Loucy (cell line): ENCODE measurements at regions not wholly inside any gene's neighbourhood (a gene's known extent, or its start where the extent isn't known, plus 50 kb on each side); places are given as distances from the start of the nearest gene placed in this dataset.

Experiments
- H2AFZ ChIP-seq: fragments of 200-600 bp; sonication (generic); 2 replicates; pipeline ENCODE4 v1.6.0; 2016; ENCODE audit warnings: antibody characterized with exemption, mild to moderate bottlenecking, low read length, moderate library complexity
- H3F3A ChIP-seq: fragments of 200-600 bp; 2 replicates; pipeline ENCODE4 v1.6.0; 2016; ENCODE audit warnings: antibody characterized with exemption, low read depth, mild to moderate bottlenecking
- H3K27me3 ChIP-seq: fragments of 200-600 bp; sonication (generic); 2 replicates; pipeline ENCODE4 v1.6.1; 2014; ENCODE audit warnings: low read length, mild to moderate bottlenecking; ENCODE audit not compliant: insufficient read depth, poor library complexity, severe bottlenecking
- H3K36me3 ChIP-seq: fragments of 200-600 bp; sonication (generic); 2 replicates; pipeline ENCODE4 v1.6.1; 2016; ENCODE audit warnings: low read length; ENCODE audit not compliant: insufficient read depth
- H3K4me1 ChIP-seq: fragments of 200-600 bp; sonication (generic); 2 replicates; pipeline ENCODE4 v1.5.1; 2014; ENCODE audit warnings: low read length, mild to moderate bottlenecking; ENCODE audit not compliant: insufficient read depth, poor library complexity, severe bottlenecking
- H3K4me2 ChIP-seq: fragments of 200-600 bp; sonication (generic); 2 replicates; pipeline ENCODE4 v1.6.0; 2014; ENCODE audit warnings: antibody characterized with exemption, low read length, low read depth, mild to moderate bottlenecking; ENCODE audit not compliant: poor library complexity, severe bottlenecking
- H3K4me3 ChIP-seq: fragments of 200-600 bp; sonication (generic); 2 replicates; pipeline ENCODE4 v1.5.1; 2014; ENCODE audit warnings: low read length, mild to moderate bottlenecking, mixed read lengths; ENCODE audit not compliant: poor library complexity, severe bottlenecking
- H3K79me2 ChIP-seq: fragments of 200-600 bp; sonication (generic); 2 replicates; pipeline ENCODE4 v1.6.1; 2014; ENCODE audit warnings: low read length; ENCODE audit not compliant: insufficient read depth
- H3K9ac ChIP-seq: fragments of 200-600 bp; sonication (generic); 2 replicates; pipeline ENCODE4 v1.6.0; 2014; ENCODE audit warnings: mild to moderate bottlenecking, low read depth, low read length, moderate library complexity; ENCODE audit not compliant: poor library complexity, severe bottlenecking
- H3K9me2 ChIP-seq: fragments of 200-600 bp; sonication (generic); replicated peaks from 2 replicates; pipeline ENCODE4 v1.6.1; 2016; ENCODE audit warnings: low read depth, low read length, mixed read lengths
- H3K9me3 ChIP-seq: fragments of 200-600 bp; sonication (generic); 2 replicates; pipeline ENCODE4 v1.6.1; 2014; ENCODE audit warnings: mild to moderate bottlenecking, antibody characterized with exemption, low read length, low read depth; ENCODE audit not compliant: insufficient read depth
- H4K20me1 ChIP-seq: fragments of 200-600 bp; sonication (generic); 2 replicates; pipeline ENCODE4 v1.6.0; 2014; ENCODE audit warnings: antibody characterized with exemption, low read length, mild to moderate bottlenecking; ENCODE audit not compliant: insufficient read depth, poor library complexity, severe bottlenecking
- CTCF ChIP-seq: fragments of 200-600 bp; sonication (generic); conservative IDR thresholded peaks from 2 replicates; pipeline ENCODE4 v1.5.1; 2014; ENCODE audit warnings: mild to moderate bottlenecking, antibody characterized with exemption, low read length
- EZH2phosphoT487 ChIP-seq: fragments of 200-600 bp; IDR thresholded peaks from 2 replicates; pipeline ENCODE4 v1.6.1; 2018; ENCODE audit warnings: antibody characterized with exemption, mild to moderate bottlenecking, moderate library complexity, borderline replicate concordance

- Histone ChIP-seq H4K20me1 (no peaks in the 10 kb centered on the region), H3K9me3 (no peaks in the 10 kb centered on the region), H2AFZ (no peak overlapping the region), H3K36me3 (no peaks in the 10 kb centered on the region), H3K4me3 (no peak overlapping the region), H3K79me2 (no peaks in the 10 kb centered on the region), H3K9ac (no peak overlapping the region), H3K27me3 (no peaks in the 10 kb centered on the region), H3K4me2 (no peak overlapping the region), H3F3A (no peaks in the 10 kb centered on the region), H3K4me1 (no peaks in the 10 kb centered on the region), H3K9me2 (no peaks in the 10 kb centered on the region)
- TF ChIP-seq EZH2phosphoT487 (no peak), CTCF (no peak)
Measured at GRCh38 chr18:41657189-41657588, 297.8 kb upstream of the PIK3C3 start.

GRCh38 chr18:41655074-41655473, 300.0 kb upstream of the PIK3C3 start:
- H3K4me2 ChIP-seq, result no peak overlapping the region
- H2AFZ ChIP-seq, result no peak overlapping the region
- H3K9me2 ChIP-seq, result no peaks in the 10 kb centered on the region
- no peaks in the 10 kb centered on the region for H3K36me3 ChIP-seq
- no peaks in the 10 kb centered on the region for H4K20me1 ChIP-seq
- H3K9ac ChIP-seq, result no peak overlapping the region
- H3K9me3 ChIP-seq, result no peaks in the 10 kb centered on the region
- H3F3A ChIP-seq, result no peaks in the 10 kb centered on the region
- H3K27me3 ChIP-seq, result no peaks in the 10 kb centered on the region
- H3K4me1 ChIP-seq, result no peaks in the 10 kb centered on the region
- H3K4me3 ChIP-seq, result no peak overlapping the region
- no peaks in the 10 kb centered on the region for H3K79me2 ChIP-seq
- TF ChIP-seq CTCF (no peak), EZH2phosphoT487 (no peak)

GRCh38 chr18:41647914-41648313, 307.1 kb upstream of the PIK3C3 start:
- Histone ChIP-seq H3F3A (no peaks in the 10 kb centered on the region), H4K20me1 (no peaks in the 10 kb centered on the region), H3K36me3 (no peaks in the 10 kb centered on the region), H2AFZ (no peak overlapping the region), H3K9me3 (no peaks in the 10 kb centered on the region), H3K4me2 (no peak overlapping the region), H3K79me2 (no peaks in the 10 kb centered on the region), H3K4me1 (no peaks in the 10 kb centered on the region), H3K4me3 (no peak overlapping the region), H3K27me3 (no peaks in the 10 kb centered on the region), H3K9ac (no peak overlapping the region), H3K9me2 (no peaks in the 10 kb centered on the region)
- TF ChIP-seq CTCF (no peak), EZH2phosphoT487 (no peak)
